ENCODE measurements at regions not wholly inside any gene's neighbourhood (a gene's known extent, or its start where the extent isn't known, plus 50 kb on each side); places are given as distances from the start of the nearest gene placed in this dataset.

- intact Hi-C loops (cut with micrococcal nuclease), result no loop called here
- Histone ChIP-seq H3K4me1 (ENCODE audit: insufficient read depth, low read length) (no peaks in the 10 kb centered on the region), H3K79me2 (ENCODE audit: low read length) (no peaks in the 10 kb centered on the region), H4K20me1 (ENCODE audit: low read length) (no peaks in the 10 kb centered on the region), H3K4me3 (ENCODE audit: low read length) (no peak overlapping the region), H3K9ac (ENCODE audit: low read length) (no peak overlapping the region), H3K9me2 (replicated peaks; ENCODE audit: low read length) (no peaks in the 10 kb centered on the region), H3F3A (ENCODE audit: low read length, unreplicated experiment) (no peaks in the 10 kb centered on the region), H3K27ac (ENCODE audit: low read length) (no peak overlapping the region), H3K9me3 (ENCODE audit: low read length) (no peaks in the 10 kb centered on the region), H2AFZ (ENCODE audit: low read length) (no peak overlapping the region), H3K27me3 (ENCODE audit: low read length) (no peaks in the 10 kb centered on the region), H3K36me3 (ENCODE audit: low read depth, low read length) (no peaks in the 10 kb centered on the region), H3K4me2 (ENCODE audit: low read length) (no peak overlapping the region)
- ChIA-PET POLR2A (ENCODE audit: unreplicated experiment) (no interaction called here), CTCF (no interaction called here)
- TF ChIP-seq CTCF (conservative IDR thresholded peaks at IDR 0.05; ENCODE audit: low read depth, low read length) (no peak), EZH2 (IDR thresholded peaks at IDR 0.05; ENCODE audit: low read length, unreplicated experiment) (no peak), EZH2phosphoT487 (IDR thresholded peaks at IDR 0.05; ENCODE audit: borderline replicate concordance, low read length) (no peak)
- no TSS peak for BruUV-seq (replicated peaks)
- no peak for ATAC-seq
- no peak for DNase-seq
Observed at GRCh38 chr9:129247285-129248153, 69.5 kb upstream of the IER5L start.

DNA sequence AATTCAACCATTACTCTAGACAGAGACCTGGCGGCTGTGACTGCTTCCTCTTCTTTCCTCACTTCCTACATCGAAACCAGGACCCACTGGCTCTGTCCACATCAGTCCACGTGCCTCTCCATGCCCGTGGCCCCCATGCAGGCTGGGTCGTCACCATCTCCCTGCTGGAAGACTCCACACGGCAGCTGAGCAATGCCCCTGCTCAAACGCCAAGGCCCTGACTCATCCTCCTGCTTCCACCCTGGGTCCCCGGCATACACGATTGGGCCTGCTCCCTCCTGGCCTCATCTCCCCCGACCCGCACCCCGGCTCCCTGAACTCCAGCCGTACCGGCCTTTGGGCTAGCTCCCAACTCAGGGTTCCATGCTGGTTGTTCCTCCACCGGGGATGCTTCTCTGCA lies 67.2 kb upstream of the IER5L start:
- no peak for DNase-seq
- Histone ChIP-seq H3K27ac (ENCODE audit: low read length) (no peak overlapping the region), H2AFZ (ENCODE audit: low read length) (no peak overlapping the region), H3F3A (ENCODE audit: low read length, unreplicated experiment) (no peaks in the 10 kb centered on the region), H3K9me2 (replicated peaks; ENCODE audit: low read length) (no peaks in the 10 kb centered on the region), H3K9me3 (ENCODE audit: low read length) (no peaks in the 10 kb centered on the region), H3K4me1 (ENCODE audit: insufficient read depth, low read length) (no peaks in the 10 kb centered on the region), H3K36me3 (ENCODE audit: low read depth, low read length) (no peaks in the 10 kb centered on the region), H3K9ac (ENCODE audit: low read length) (no peak overlapping the region), H3K79me2 (ENCODE audit: low read length) (no peaks in the 10 kb centered on the region), H4K20me1 (ENCODE audit: low read length) (no peaks in the 10 kb centered on the region), H3K4me2 (ENCODE audit: low read length) (no peak overlapping the region), H3K27me3 (ENCODE audit: low read length) (no peaks in the 10 kb centered on the region), H3K4me3 (ENCODE audit: low read length) (no peak overlapping the region)
- TF ChIP-seq CTCF (conservative IDR thresholded peaks at IDR 0.05; ENCODE audit: low read depth, low read length) (no peak), EZH2 (IDR thresholded peaks at IDR 0.05; ENCODE audit: low read length, unreplicated experiment) (no peak), EZH2phosphoT487 (IDR thresholded peaks at IDR 0.05; ENCODE audit: borderline replicate concordance, low read length) (no peak)
- intact Hi-C loops (cut with micrococcal nuclease), result no loop called here
- BruUV-seq (replicated peaks), result no TSS peak
- ChIA-PET POLR2A (ENCODE audit: unreplicated experiment) (no interaction called here), CTCF (no interaction called here)
- ATAC-seq, result no peak

GRCh38 chr9:129242971-129243561 lies 65.0 kb upstream of the IER5L start:
- no peaks in the 10 kb centered on the region for H3K27me3 ChIP-seq (ENCODE audit: low read length)
- H2AFZ ChIP-seq (ENCODE audit: low read length), result no peak overlapping the region
- H3K4me1 ChIP-seq (ENCODE audit: insufficient read depth, low read length), result no peaks in the 10 kb centered on the region
- no peaks in the 10 kb centered on the region for H3K9me2 ChIP-seq (replicated peaks; ENCODE audit: low read length)
- H4K20me1 ChIP-seq (ENCODE audit: low read length), result no peaks in the 10 kb centered on the region
- no peak for TF ChIP-seq EZH2phosphoT487 (IDR thresholded peaks at IDR 0.05; ENCODE audit: borderline replicate concordance, low read length)
- TF ChIP-seq EZH2 (IDR thresholded peaks at IDR 0.05; ENCODE audit: low read length, unreplicated experiment), result no peak
- TF ChIP-seq CTCF (conservative IDR thresholded peaks at IDR 0.05; ENCODE audit: low read depth, low read length), result no peak
- DNase-seq (no peak), ATAC-seq (no peak)
- POLR2A ChIA-PET (ENCODE audit: unreplicated experiment), result no interaction called here
- no peak overlapping the region for H3K9ac ChIP-seq (ENCODE audit: low read length)
- H3K4me3 ChIP-seq (ENCODE audit: low read length), result no peak overlapping the region
- H3F3A ChIP-seq (ENCODE audit: low read length, unreplicated experiment), result no peaks in the 10 kb centered on the region
- CTCF ChIA-PET, result no interaction called here
- intact Hi-C loops (cut with micrococcal nuclease), result no loop called here
- no peaks in the 10 kb centered on the region for H3K36me3 ChIP-seq (ENCODE audit: low read depth, low read length)
- H3K27ac ChIP-seq (ENCODE audit: low read length), result no peak overlapping the region
- no TSS peak for BruUV-seq (replicated peaks)
- H3K79me2 ChIP-seq (ENCODE audit: low read length), result no peaks in the 10 kb centered on the region
- H3K9me3 ChIP-seq (ENCODE audit: low read length), result no peaks in the 10 kb centered on the region
- no peak overlapping the region for H3K4me2 ChIP-seq (ENCODE audit: low read length)

All from PC-3 (cell line).